WTC11 (cell line): ENCODE measurements at regions not wholly inside any gene's neighbourhood (a gene's known extent, or its start where the extent isn't known, plus 50 kb on each side); places are given as distances from the start of the nearest gene placed in this dataset.
A peak's percentile ranks its signal among the peaks of the same experiment; 100 is the strongest.

Experiments
- ATAC-seq: fragments of 200-7000 bp; cut with Tn5 transposase; 2 replicates; pipeline ENCODE4 v1.10.0; 2021; ENCODE audit warnings: mild to moderate bottlenecking, moderate library complexity
- CTCF ChIA-PET: fragments of 300-600 bp; sonication (Branson Sonifier 250); formaldehyde crosslinking; loops from one replicate; lab custom pipeline; 2021; ENCODE audit warnings: antibody characterized with exemption; lab: Charles Lee
- POLR2A ChIA-PET: fragments of 350-600 bp; sonication (Branson Sonifier 250); formaldehyde crosslinking; loops from one replicate; lab custom pipeline; 2021; ENCODE audit warnings: antibody characterized with exemption; lab: Charles Lee
- DNase-seq: peaks from one replicate; pipeline ENCODE4 v3.0.0; 2021; ENCODE audit warnings: low spot score
- H3K27ac Mint-ChIP-seq: 2 replicates; pipeline ENCODE4 v1.8.0; 2021; ENCODE audit warnings: mixed read lengths
- H3K27me3 Mint-ChIP-seq: 2 replicates; pipeline ENCODE4 v1.8.0; 2021; ENCODE audit warnings: low read depth, mild to moderate bottlenecking, moderate library complexity, mixed read lengths
- H3K36me3 Mint-ChIP-seq: 2 replicates; pipeline ENCODE4 v1.8.0; 2021; ENCODE audit warnings: mixed read lengths
- H3K4me1 Mint-ChIP-seq: 2 replicates; pipeline ENCODE4 v1.8.0; 2022; ENCODE audit warnings: mixed read lengths
- H3K4me3 Mint-ChIP-seq: 2 replicates; pipeline ENCODE4 v1.8.0; 2021; ENCODE audit warnings: mild to moderate bottlenecking, moderate library complexity, mixed read lengths
- H3K9me3 Mint-ChIP-seq: 2 replicates; pipeline ENCODE4 v1.8.0; 2021; ENCODE audit warnings: mixed read lengths
- ATF3 ChIP-seq: sonication (generic); formaldehyde crosslinking; conservative IDR thresholded peaks from 2 replicates; pipeline ENCODE4 v1.8.1; 2022; ENCODE audit warnings: mild to moderate bottlenecking, missing genetic modification reagents
- CREB1 ChIP-seq: sonication (generic); formaldehyde crosslinking; IDR thresholded peaks from 2 replicates; pipeline ENCODE4 v1.8.0; 2023; ENCODE audit warnings: mild to moderate bottlenecking, missing genetic modification reagents
- CTCF ChIP-seq: fragments of 200-600 bp; IDR thresholded peaks from 2 replicates; pipeline ENCODE4 v1.8.0; 2022; ENCODE audit warnings: antibody characterized with exemption
- E2F1 ChIP-seq: sonication (generic); formaldehyde crosslinking; IDR thresholded peaks from 2 replicates; pipeline ENCODE4 v1.8.0; 2022; ENCODE audit warnings: mild to moderate bottlenecking, missing genetic modification reagents
- ESRRA ChIP-seq: sonication (generic); formaldehyde crosslinking; IDR thresholded peaks from 2 replicates; pipeline ENCODE4 v1.8.1; 2022; ENCODE audit warnings: mild to moderate bottlenecking, missing genetic modification reagents, borderline replicate concordance
- FOXJ3 ChIP-seq: sonication (generic); formaldehyde crosslinking; IDR thresholded peaks from 2 replicates; pipeline ENCODE4 v1.9.0; 2021; ENCODE audit warnings: missing genetic modification reagents, mild to moderate bottlenecking, borderline replicate concordance
- FOXP1 ChIP-seq: sonication (generic); formaldehyde crosslinking; IDR thresholded peaks from 2 replicates; pipeline ENCODE4 v1.8.0; 2022; ENCODE audit warnings: missing genetic modification reagents, mild to moderate bottlenecking, moderate library complexity, borderline replicate concordance
- GABPB1 ChIP-seq: sonication (generic); formaldehyde crosslinking; IDR thresholded peaks from 2 replicates; pipeline ENCODE4 v1.8.1; 2023; ENCODE audit warnings: mild to moderate bottlenecking, missing genetic modification reagents
- IRF2 ChIP-seq: sonication (generic); formaldehyde crosslinking; IDR thresholded peaks from 2 replicates; pipeline ENCODE4 v1.8.0; 2022; ENCODE audit warnings: low read depth, missing genetic modification reagents, borderline replicate concordance
- JAZF1 ChIP-seq: fragments of 250-450 bp; sonication (Bioruptor Pico); IDR thresholded peaks from 2 replicates; pipeline ENCODE4 v1.9.0; 2021; ENCODE audit warnings: moderate library complexity, mild to moderate bottlenecking, inconsistent platforms
- MYBL2 ChIP-seq: sonication (generic); formaldehyde crosslinking; IDR thresholded peaks from 2 replicates; pipeline ENCODE4 v1.8.1; 2023; ENCODE audit warnings: mild to moderate bottlenecking, moderate library complexity, missing genetic modification reagents
- NFE2L1 ChIP-seq: sonication (generic); formaldehyde crosslinking; IDR thresholded peaks from 2 replicates; pipeline ENCODE4 v1.8.1; 2023; ENCODE audit warnings: missing genetic modification reagents
- PRRX2 ChIP-seq: fragments of 250-450 bp; sonication (Bioruptor Pico); IDR thresholded peaks from 2 replicates; pipeline ENCODE4 v1.8.0; 2021; ENCODE audit warnings: mild to moderate bottlenecking
- RELA ChIP-seq: sonication (generic); formaldehyde crosslinking; IDR thresholded peaks from 2 replicates; pipeline ENCODE4 v1.8.1; 2022; ENCODE audit warnings: missing genetic modification reagents, mild to moderate bottlenecking, borderline replicate concordance
- RORB ChIP-seq: fragments of 250-450 bp; sonication (Bioruptor Pico); IDR thresholded peaks from 2 replicates; pipeline ENCODE4 v1.9.0; 2021; ENCODE audit warnings: mild to moderate bottlenecking
- SOX15 ChIP-seq: fragments of 250-450 bp; sonication (Bioruptor Pico); IDR thresholded peaks from 2 replicates; pipeline ENCODE4 v1.9.0; 2021; ENCODE audit warnings: mild to moderate bottlenecking
- SP1 ChIP-seq: sonication (generic); formaldehyde crosslinking; conservative IDR thresholded peaks from 2 replicates; pipeline ENCODE4 v1.8.1; 2022; ENCODE audit warnings: missing genetic modification reagents
- TEAD4 ChIP-seq: sonication (generic); formaldehyde crosslinking; IDR thresholded peaks from 2 replicates; pipeline ENCODE4 v1.8.0; 2022; ENCODE audit warnings: mild to moderate bottlenecking, missing genetic modification reagents
- TP53 ChIP-seq: sonication (generic); formaldehyde crosslinking; IDR thresholded peaks from 2 replicates; pipeline ENCODE4 v1.8.1; 2023; ENCODE audit warnings: mild to moderate bottlenecking, missing genetic modification reagents
- TF ChIP-seq, protein P1 (sequence below): sonication (generic); formaldehyde crosslinking; IDR thresholded peaks from 2 replicates; pipeline ENCODE4 v1.8.1; 2023; ENCODE audit warnings: mild to moderate bottlenecking, missing genetic modification reagents, borderline replicate concordance
- TF ChIP-seq, protein P2 (sequence below): fragments of 250-450 bp; sonication (Bioruptor Pico); conservative IDR thresholded peaks from 2 replicates; pipeline ENCODE4 v1.9.0; 2021; ENCODE audit warnings: mild to moderate bottlenecking
- TF ChIP-seq, protein P3 (sequence below): sonication (generic); formaldehyde crosslinking; IDR thresholded peaks from 2 replicates; pipeline ENCODE4 v1.8.0; 2022; ENCODE audit warnings: missing genetic modification reagents
- TF ChIP-seq, protein P4 (sequence below): sonication (generic); formaldehyde crosslinking; IDR thresholded peaks from 2 replicates; pipeline ENCODE4 v1.8.0; 2022; ENCODE audit warnings: mild to moderate bottlenecking, missing genetic modification reagents

- TF ChIP-seq CTCF (no peak), SP1 (CRISPR knock-in tag) (no peak), TP53 (CRISPR knock-in tag) (no peak), TEAD4 (CRISPR knock-in tag) (no peak), IRF2 (no peak), FOXJ3 (CRISPR knock-in tag) (no peak)
- TF ChIP-seq, protein P1, sequence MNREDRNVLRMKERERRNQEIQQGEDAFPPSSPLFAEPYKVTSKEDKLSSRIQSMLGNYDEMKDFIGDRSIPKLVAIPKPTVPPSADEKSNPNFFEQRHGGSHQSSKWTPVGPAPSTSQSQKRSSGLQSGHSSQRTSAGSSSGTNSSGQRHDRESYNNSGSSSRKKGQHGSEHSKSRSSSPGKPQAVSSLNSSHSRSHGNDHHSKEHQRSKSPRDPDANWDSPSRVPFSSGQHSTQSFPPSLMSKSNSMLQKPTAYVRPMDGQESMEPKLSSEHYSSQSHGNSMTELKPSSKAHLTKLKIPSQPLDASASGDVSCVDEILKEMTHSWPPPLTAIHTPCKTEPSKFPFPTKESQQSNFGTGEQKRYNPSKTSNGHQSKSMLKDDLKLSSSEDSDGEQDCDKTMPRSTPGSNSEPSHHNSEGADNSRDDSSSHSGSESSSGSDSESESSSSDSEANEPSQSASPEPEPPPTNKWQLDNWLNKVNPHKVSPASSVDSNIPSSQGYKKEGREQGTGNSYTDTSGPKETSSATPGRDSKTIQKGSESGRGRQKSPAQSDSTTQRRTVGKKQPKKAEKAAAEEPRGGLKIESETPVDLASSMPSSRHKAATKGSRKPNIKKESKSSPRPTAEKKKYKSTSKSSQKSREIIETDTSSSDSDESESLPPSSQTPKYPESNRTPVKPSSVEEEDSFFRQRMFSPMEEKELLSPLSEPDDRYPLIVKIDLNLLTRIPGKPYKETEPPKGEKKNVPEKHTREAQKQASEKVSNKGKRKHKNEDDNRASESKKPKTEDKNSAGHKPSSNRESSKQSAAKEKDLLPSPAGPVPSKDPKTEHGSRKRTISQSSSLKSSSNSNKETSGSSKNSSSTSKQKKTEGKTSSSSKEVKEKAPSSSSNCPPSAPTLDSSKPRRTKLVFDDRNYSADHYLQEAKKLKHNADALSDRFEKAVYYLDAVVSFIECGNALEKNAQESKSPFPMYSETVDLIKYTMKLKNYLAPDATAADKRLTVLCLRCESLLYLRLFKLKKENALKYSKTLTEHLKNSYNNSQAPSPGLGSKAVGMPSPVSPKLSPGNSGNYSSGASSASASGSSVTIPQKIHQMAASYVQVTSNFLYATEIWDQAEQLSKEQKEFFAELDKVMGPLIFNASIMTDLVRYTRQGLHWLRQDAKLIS (CRISPR knock-in tag), result no peak
- TF ChIP-seq, protein P2, sequence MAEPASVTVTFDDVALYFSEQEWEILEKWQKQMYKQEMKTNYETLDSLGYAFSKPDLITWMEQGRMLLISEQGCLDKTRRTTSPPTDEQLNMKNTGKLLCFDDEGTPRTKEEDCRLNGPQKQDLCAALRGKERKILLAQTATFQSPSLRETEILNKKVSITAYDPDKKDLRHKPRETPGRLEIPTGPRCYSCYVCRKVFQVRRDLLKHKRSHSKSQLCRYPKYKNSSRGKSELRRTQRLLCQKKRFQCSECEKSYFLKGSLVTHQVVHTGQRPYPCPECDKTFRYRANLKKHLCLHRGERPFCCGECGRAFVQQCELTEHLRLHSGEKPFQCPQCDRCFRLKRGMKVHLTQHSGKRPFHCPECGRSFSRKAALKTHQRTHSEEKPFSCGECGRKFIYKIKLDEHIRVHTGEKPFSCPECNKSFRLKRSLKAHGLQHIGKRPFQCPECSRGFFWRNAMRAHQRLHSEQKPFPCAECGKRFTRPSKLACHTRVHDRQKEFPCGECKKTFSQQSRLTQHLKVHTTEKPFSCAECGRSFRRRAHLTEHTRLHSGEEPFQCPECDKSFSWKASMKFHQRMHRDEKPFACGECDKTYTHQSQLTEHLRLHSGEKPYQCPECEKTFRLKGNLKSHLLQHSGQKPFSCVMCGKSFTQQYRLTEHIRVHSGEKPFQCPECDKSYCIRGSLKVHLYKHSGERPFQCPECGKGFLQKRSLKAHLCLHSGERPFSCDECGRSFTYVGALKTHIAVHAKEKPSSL (CRISPR knock-in tag), result no peak
- TF ChIP-seq, all 79 proteins: peak for 0
These were observed 1748.4 kb downstream of the MRPL39 start (continued) for GRCh38 chr21:23858878-23859277.

- no peak for TF ChIP-seq NFE2L1
- no peak for TF ChIP-seq MYBL2 (CRISPR knock-in tag)
- TF ChIP-seq RELA (CRISPR knock-in tag), result no peak
- no peak for TF ChIP-seq PRRX2
- no peak for TF ChIP-seq JAZF1
- no peak for TF ChIP-seq CREB1
- no peak for TF ChIP-seq SOX15 (CRISPR knock-in tag)
- no peak for TF ChIP-seq GABPB1 (CRISPR knock-in tag)
- no peak for TF ChIP-seq ATF3 (CRISPR knock-in tag)
- no peak for TF ChIP-seq IRF2
- TF ChIP-seq E2F1 (CRISPR knock-in tag), result no peak
- TF ChIP-seq, protein P3, sequence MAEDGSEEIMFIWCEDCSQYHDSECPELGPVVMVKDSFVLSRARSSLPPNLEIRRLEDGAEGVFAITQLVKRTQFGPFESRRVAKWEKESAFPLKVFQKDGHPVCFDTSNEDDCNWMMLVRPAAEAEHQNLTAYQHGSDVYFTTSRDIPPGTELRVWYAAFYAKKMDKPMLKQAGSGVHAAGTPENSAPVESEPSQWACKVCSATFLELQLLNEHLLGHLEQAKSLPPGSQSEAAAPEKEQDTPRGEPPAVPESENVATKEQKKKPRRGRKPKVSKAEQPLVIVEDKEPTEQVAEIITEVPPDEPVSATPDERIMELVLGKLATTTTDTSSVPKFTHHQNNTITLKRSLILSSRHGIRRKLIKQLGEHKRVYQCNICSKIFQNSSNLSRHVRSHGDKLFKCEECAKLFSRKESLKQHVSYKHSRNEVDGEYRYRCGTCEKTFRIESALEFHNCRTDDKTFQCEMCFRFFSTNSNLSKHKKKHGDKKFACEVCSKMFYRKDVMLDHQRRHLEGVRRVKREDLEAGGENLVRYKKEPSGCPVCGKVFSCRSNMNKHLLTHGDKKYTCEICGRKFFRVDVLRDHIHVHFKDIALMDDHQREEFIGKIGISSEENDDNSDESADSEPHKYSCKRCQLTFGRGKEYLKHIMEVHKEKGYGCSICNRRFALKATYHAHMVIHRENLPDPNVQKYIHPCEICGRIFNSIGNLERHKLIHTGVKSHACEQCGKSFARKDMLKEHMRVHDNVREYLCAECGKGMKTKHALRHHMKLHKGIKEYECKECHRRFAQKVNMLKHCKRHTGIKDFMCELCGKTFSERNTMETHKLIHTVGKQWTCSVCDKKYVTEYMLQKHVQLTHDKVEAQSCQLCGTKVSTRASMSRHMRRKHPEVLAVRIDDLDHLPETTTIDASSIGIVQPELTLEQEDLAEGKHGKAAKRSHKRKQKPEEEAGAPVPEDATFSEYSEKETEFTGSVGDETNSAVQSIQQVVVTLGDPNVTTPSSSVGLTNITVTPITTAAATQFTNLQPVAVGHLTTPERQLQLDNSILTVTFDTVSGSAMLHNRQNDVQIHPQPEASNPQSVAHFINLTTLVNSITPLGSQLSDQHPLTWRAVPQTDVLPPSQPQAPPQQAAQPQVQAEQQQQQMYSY (CRISPR knock-in tag), result no peak
- no peak for TF ChIP-seq RORB
- no peak for TF ChIP-seq FOXP1 (CRISPR knock-in tag)
- no peak for TF ChIP-seq ESRRA
- TF ChIP-seq, protein P4, sequence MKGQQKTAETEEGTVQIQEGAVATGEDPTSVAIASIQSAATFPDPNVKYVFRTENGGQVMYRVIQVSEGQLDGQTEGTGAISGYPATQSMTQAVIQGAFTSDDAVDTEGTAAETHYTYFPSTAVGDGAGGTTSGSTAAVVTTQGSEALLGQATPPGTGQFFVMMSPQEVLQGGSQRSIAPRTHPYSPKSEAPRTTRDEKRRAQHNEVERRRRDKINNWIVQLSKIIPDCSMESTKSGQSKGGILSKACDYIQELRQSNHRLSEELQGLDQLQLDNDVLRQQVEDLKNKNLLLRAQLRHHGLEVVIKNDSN (CRISPR knock-in tag), result no peak
- H3K27me3 Mint-ChIP-seq, result peaks cover 5% of the 10 kb centered on the region
- H3K9me3 Mint-ChIP-seq, result peaks cover 62% of the 10 kb centered on the region
- ChIA-PET CTCF (interaction anchor here (0.5 to 0.6 kb wide), 2 partner anchors 191 to 274 kb away, joined by 3 to 5 read pairs; no protein-coding TSS in a partner anchor), POLR2A (no interaction called here)
- ATAC-seq (peak; percentile 71), DNase-seq (no peak)
- H3K4me1 Mint-ChIP-seq, result no peaks in the 10 kb centered on the region
- H3K27ac Mint-ChIP-seq, result no peak overlapping the region
- no peak overlapping the region for H3K4me3 Mint-ChIP-seq
- H3K36me3 Mint-ChIP-seq, result peaks cover 24% of the 10 kb centered on the region
These were observed 1753.4 kb downstream of the MRPL39 start for GRCh38 chr21:23853796-23854379.
